ENCODE measurements at regions not wholly inside any gene's neighbourhood (a gene's known extent, or its start where the extent isn't known, plus 50 kb on each side); places are given as distances from the start of the nearest gene placed in this dataset.

DNA sequence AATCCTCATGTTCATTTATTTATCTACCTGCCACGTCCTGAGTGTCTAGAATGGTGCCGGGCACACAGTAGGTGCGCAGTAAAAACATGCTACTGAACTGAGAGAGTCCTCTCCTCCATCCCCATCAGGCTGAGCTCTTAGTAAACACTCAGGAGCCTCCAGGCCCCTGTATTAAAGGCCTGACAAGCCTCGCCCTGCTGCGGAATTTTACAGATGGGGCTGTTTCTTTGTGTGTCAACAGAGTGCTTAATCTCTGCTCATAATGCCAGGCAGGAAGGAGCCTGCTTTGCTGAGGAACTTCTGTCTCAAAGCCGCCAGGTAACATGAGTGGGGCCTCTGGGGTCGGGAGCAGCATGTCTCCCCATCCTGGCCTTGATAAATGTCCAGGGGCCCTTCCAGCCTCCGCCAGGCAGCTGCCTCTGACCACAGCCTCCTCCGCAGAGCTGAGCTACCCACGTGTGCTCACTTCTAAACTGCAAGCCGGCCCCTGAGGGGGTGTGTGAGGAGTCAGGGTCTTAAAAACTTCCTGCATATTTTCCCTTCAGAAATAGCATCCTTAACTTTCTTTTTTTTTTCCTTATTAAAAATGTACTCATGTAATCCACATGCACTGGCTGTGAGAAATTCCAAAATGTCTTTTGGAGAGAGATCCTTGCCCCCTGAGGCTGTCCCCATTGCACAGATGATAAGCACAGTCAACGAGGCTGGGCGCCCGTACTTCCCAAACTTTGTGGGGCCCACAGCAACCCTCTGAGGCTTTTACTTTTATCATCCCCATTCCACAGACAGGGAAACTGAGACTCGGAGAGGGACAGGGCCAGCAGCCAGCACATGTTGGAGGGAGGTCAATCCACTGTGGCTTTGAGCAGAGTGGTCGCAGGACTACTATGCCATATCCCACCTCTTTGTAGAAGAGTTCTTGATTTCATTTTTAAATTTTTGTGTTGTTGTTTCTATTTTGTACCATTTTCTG lies 116.0 kb upstream of the NCOR2 start:
- TF ChIP-seq, protein P1, sequence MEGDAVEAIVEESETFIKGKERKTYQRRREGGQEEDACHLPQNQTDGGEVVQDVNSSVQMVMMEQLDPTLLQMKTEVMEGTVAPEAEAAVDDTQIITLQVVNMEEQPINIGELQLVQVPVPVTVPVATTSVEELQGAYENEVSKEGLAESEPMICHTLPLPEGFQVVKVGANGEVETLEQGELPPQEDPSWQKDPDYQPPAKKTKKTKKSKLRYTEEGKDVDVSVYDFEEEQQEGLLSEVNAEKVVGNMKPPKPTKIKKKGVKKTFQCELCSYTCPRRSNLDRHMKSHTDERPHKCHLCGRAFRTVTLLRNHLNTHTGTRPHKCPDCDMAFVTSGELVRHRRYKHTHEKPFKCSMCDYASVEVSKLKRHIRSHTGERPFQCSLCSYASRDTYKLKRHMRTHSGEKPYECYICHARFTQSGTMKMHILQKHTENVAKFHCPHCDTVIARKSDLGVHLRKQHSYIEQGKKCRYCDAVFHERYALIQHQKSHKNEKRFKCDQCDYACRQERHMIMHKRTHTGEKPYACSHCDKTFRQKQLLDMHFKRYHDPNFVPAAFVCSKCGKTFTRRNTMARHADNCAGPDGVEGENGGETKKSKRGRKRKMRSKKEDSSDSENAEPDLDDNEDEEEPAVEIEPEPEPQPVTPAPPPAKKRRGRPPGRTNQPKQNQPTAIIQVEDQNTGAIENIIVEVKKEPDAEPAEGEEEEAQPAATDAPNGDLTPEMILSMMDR (IDR thresholded peaks at IDR 0.05; ENCODE audit: poor library complexity), result no peak
- no peak for TF ChIP-seq EZH2 (IDR thresholded peaks at IDR 0.05; ENCODE audit: borderline replicate concordance)
- no peak for TF ChIP-seq EZH2phosphoT487 (IDR thresholded peaks at IDR 0.05; ENCODE audit: low read depth, severe bottlenecking, unreplicated experiment)

All from hepatocyte (in vitro differentiated cells).